Stimulated activated CD8-positive, alpha-beta memory T cell treated with anti-CD3 and anti-CD28 coated beads, Interleukin-15, amount 100 ng/mL, for 24 hours (primary cell): ENCODE measurements at regions not wholly inside any gene's neighbourhood (a gene's known extent, or its start where the extent isn't known, plus 50 kb on each side); places are given as distances from the start of the nearest gene placed in this dataset.
"Not testable (repeated sequence)": the region's sequence is repeated elsewhere in the genome, so short reads cannot be mapped to it uniquely, and the experiment has no call there.

Experiments
- DNase-seq: peaks from one replicate; pipeline ENCODE4 v3.0.0-alpha.2; 2020; ENCODE audit warnings: low read depth

DNA sequence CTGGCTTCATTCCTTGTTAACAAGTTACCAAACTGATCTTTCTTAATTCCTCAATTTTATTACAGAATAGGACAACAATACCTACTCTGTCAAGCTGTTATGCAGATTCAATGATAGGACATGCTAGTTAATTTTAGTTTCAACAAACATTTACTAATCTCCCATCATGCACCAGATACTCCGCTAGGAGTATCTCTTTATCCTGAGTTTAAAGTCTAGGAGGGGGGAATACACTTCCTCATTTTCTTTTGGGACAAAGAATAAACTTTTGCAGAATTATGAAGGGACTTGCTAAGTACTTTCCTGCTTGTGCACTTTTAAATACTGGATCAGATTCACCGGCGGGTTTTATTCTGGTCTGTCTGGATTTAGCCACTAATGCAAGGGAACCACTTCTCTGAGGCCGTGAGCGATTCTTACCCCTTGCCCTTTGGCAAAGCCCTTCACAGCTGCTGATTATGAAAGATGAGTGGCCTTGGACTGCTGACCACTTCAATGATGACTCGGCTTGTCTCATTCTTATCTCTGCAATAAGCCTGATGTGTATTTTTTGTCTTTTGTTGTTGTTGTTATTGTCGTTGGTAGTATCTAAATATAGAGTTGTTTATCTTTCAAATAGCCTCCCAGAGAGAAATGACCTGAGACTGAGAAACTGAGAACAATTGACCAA is 73.9 kb downstream of the RMI1 start:
- DNase-seq = no peak

DNA sequence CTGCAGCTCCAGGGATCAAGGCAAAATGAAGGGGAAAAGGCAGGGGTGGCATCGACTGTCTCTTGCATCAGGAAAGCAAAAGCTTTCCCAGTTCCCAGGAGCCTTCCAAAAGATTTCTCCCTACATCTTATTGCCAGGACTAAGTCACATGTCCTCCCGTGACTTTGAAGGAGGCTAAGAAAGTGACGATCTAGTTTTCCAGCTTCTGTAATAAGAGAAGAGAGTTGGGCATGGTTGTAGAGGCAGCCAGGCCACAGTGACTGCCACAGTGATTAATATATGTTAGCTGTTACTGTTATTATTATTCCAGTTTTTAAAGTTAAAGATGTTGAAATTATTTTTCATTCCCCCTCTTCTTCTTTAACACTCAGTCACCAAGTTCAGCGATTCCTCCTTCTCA is 77.1 kb downstream of the RMI1 start:
- no peak for DNase-seq

GRCh38 chr9:84059936-84060335 is 79.3 kb downstream of the RMI1 start:
- no peak for DNase-seq

DNA sequence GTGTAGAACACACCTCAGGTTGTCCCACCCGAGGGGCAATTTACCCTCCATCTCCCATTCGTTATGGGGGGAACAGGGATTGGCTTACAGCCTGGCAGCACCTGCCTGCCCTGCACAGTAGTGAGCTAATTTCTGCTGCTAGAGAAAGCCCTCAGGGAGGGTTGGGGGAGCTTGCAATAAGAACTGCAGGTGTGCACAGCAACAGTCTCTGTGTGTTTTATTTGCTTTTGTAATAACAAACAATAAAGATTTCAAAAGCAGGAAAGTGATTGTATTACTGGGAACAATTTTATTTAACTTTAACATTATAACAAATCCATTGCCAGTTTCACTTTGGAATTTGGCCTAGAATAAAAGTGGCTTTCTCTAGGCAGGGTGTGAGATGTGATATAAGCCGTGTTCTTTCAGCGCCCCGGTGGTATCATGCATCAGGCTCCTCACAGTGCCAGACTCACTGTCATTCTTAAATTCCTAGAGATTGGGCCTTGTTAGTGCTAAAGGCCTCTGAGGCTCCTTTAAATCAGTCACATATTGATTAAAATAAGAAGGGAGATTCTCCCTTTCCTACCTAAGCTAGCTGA is 81.1 kb downstream of the RMI1 start:
- no peak for DNase-seq

- DNase-seq = no peak
Observed at GRCh38 chr9:84062538-84062937, 81.9 kb downstream of the RMI1 start.

DNA sequence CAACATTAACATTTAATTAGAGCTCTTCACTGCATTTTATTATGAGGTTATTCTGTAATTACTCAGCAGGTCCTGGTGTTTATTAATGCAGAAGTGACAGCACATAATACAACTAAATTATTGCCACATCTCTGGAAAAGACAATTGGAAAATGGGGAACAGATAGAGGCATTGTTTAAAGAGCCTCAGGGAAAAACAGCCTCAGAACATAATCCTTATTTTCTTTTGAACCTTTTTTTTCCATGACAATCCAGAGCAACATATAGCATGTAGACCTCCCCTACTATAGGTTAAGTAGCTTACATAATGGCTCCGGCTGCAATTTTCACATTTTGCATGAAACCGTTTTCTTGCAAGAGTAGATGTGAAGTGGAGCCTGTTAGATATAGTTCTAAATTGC is 87.2 kb downstream of the RMI1 start:
- DNase-seq = no peak

- DNase-seq = no peak
Observed at GRCh38 chr9:84068872-84069271, 88.3 kb downstream of the RMI1 start.

- no peak for DNase-seq
Observed at GRCh38 chr9:84070590-84070989, 90.0 kb downstream of the RMI1 start.

DNA sequence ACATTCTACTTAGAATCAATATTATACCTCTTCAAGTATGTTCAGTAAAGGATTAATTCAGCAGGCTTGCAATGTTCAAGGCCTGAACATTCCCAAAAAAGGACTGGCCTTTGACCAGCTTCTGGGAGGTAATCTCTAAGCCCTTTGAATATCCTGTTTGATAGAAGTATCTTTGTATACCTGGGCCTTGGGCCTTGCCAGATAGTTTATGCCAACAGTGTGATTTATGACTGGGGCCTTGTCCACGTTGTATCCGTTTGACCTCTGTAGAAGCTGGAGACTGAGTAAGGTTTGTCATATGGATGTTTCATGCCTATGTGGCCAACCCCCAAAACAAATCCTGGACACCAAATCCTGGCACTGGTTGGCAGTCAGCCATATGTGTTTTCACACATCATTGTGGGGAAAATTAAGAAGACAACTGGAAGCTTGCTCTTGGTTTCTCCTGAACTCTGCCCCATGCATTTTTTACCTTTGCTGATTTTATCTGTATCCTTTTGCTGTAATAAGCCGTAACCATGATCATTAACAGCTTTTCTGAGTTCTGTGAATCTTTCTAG is 92.1 kb downstream of the RMI1 start:
- DNase-seq = no peak

DNA sequence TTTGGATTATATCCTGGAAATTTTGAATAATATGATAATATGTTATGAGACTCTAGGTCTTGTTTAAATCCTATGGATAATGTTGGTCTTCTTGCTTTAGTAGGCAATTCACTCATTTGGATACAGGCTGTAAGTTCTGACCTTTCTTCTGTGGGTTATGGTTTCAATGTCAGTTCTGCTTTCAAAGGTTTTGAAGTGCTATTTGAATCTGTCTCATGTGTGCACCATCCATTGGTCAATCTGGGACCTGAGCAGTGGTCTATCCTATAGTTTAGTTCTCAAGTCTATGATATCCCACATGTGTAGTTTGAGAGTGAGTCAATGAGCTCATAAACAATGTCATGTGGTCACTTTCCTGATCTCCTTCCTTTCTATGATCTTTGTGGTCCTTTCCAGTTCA is 94.4 kb downstream of the RMI1 start:
- no peak for DNase-seq

- DNase-seq = no peak
Observed at GRCh38 chr9:84076384-84076783, 95.8 kb downstream of the RMI1 start.

DNA sequence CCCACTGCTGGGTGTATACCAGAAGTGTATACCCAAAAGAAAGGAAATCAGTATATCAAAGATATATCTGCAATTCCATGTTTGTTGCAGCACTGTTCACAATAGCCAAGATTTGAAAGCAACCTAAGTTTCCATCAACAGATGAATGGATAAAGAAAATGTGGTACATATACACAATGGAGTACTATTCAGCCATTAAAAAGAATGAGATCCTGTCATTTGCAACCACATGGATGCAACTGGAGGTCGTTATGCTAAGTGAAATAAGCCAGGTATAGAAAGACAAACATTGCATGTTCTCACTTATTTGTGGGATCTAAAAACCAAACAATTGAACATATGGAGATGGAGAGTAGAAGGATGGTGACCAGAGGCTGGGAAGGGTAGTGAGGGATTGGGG is 97.2 kb downstream of the RMI1 start:
- not testable (repeated sequence) for DNase-seq

DNA sequence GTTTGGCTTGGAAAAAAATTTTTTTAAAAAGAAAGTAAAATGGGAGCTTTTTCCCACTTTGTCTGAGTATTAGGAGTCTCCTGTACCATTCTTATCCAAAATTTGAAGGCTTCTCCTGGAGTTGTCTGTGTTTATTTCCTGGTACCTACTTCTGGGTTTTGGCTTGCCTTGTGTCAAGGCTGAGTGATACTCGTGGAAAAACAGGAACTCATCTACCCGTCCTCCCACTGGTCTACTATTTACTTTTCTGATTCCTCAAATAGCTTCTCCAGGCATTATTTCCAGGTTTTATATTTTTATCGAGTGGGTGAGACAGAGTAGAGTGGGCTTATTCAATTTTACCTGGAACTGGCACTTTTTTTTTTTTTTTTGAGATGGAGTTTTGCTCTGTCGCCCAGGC is 99.4 kb downstream of the RMI1 start:
- no peak for DNase-seq

DNA sequence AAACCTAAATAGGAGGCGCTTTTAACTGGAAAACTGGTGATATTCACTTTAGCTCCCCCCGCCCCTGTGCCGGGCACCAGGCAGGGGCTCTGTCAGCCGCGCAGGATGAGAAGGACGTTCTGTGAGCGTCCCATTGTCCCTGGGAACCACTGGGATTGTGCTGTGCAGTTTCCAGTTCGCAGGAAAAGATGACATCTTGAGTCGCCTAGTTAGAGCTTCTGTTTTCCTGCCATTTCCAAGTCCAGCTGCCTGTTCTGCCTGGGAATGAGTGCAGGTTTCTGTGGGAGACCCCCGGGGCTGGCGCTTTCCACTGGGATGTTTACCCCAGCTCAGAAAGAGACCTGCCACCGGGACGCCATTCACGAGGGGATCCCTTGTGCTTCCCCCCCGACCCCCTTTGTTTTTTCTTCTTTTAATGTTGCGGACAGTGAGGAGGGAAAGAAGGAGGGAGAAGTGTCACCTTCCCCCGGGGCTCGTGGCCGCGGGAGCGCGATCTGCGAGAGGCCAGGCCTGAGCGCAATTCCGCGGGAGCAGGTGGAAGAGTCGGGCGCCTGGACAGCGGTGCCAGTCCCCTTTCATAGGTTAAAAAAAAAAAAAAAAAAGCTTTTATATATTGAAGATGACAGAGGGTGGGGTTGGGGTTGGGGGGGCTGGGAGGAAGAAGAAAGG is 121.5 kb downstream of the RMI1 start:
- DNase-seq = no peak

GRCh38 chr9:84103651-84104377 is 123.2 kb downstream of the RMI1 start:
- no peak for DNase-seq

DNA sequence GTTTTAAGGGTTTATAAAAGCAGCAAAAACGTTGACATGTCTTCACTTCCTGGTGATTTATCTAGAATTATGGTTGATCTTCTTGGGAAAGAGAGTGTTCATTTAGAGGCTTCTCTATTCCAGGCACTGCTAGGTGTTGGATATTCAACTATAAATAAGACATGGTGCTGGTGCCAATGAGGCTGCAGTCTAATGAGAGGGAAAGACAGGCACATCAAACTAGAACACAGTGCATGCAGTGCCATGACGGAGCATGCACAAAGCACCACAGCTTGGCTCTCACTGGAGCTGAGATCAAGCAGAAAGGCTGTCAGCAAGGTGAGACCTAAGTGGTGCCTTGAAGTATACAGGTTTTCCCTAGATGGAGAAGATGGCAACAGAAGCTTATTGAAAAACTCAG is 126.5 kb downstream of the RMI1 start:
- no peak for DNase-seq

DNA sequence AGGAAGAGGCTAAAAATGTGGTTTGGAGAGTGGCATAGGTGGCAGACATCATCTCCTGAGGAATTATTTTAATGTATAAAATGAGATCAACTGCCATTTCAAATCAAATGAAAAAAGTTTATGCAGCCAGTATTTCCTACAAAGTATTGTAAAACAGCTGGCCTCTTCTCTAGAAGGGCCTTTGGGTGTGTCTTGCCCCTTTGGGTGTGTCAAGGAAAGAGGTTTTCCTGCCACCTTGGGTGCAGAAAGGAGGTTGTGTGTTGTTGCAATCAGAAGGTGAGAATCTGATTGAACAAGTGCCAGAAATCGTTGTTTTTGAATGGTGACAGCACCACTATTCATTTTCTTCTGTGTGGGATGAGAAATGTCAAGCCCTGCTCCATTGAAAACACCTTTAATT is 127.4 kb downstream of the RMI1 start:
- no peak for DNase-seq

DNA sequence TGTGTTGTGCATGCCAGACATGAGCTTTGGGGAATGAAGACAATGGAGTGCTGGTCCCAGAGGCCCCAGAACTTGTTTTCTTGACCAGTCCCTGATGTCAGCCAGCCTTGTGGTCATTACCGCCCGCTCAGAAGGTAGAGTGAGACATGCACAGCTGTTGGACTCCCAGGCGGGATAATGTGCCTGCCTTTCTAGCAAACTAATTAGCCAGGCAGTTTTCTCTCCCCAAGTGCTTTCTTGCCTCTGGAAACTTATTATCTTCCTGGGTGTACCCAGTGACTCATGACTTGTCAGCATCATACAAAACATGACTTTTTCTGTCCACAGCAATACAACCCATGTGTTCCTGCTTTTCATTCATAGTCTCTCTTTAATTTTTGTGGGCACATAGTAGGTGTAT is 131.1 kb downstream of the RMI1 start:
- no peak for DNase-seq

DNA sequence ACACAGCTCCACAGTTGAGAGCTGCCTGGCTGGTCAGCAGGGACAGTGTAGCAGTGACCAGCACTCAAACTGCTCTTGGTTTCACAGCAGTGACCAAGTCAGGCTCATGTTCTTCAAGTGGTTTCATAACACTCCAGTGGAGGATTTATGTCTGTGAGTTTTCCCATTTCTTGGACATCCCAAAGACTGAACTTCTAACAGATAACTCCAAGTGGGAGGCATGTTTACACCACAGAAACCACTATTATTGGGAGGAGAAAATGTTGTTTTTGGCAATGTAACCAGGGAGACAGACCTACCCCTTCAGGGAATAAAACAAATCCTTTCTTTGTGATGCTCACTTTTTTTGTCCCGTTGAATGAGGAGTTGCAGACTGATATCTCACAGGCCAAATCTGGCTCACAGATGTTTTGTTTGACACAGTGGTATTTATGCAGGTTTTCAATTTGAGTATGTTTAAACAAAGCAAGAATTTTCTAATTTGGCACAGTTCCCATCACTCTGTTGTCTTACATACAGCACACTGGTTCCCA is 141.5 kb downstream of the RMI1 start:
- no peak for DNase-seq

- DNase-seq = no peak
Observed at GRCh38 chr9:84122572-84122971, 142.0 kb downstream of the RMI1 start.

- DNase-seq = no peak
Observed at GRCh38 chr9:84123648-84124406, 143.2 kb downstream of the RMI1 start.

GRCh38 chr9:84125046-84125445 is 144.4 kb downstream of the RMI1 start:
- DNase-seq = no peak
